ENCODE measurements at regions not wholly inside any gene's neighbourhood (a gene's known extent, or its start where the extent isn't known, plus 50 kb on each side); places are given as distances from the start of the nearest gene placed in this dataset.

- no peak for TF ChIP-seq CTCF (IDR thresholded peaks at IDR 0.05; ENCODE audit: low read depth, low read length)
- H3K9me3 ChIP-seq = no peaks in the 10 kb centered on the region
- H3K4me3 ChIP-seq (ENCODE audit: low read depth, low read length) = no peak overlapping the region
- no peak for DNase-seq
- H3K36me3 ChIP-seq = no peaks in the 10 kb centered on the region
- H3K27me3 ChIP-seq = peaks cover 8% of the 10 kb centered on the region; the same call in 1 of the 2 replicates
- H3K4me1 ChIP-seq = no peaks in the 10 kb centered on the region
These were observed 115.5 kb upstream of the ACKR3 start for GRCh38 chr2:236454076-236454475.

- no peaks in the 10 kb centered on the region; the same call in 1 of the 2 replicates for H3K27me3 ChIP-seq
- no peaks in the 10 kb centered on the region for H3K9me3 ChIP-seq
- no peak overlapping the region for H3K4me3 ChIP-seq (ENCODE audit: low read depth, low read length)
- DNase-seq = no peak
- H3K36me3 ChIP-seq = no peaks in the 10 kb centered on the region
- TF ChIP-seq CTCF (IDR thresholded peaks at IDR 0.05; ENCODE audit: low read depth, low read length) = no peak
- H3K4me1 ChIP-seq = no peaks in the 10 kb centered on the region
These were observed 110.2 kb upstream of the ACKR3 start for GRCh38 chr2:236459393-236459792.

GRCh38 chr2:236464140-236464539 lies 105.5 kb upstream of the ACKR3 start:
- Histone ChIP-seq H3K4me3 (ENCODE audit: low read depth, low read length) (no peak overlapping the region), H3K4me1 (no peaks in the 10 kb centered on the region), H3K36me3 (no peaks in the 10 kb centered on the region), H3K27me3 (no peaks in the 10 kb centered on the region; the same call in 1 of the 2 replicates), H3K9me3 (no peaks in the 10 kb centered on the region; the same call in 1 of the 2 replicates)
- DNase-seq = no peak
- no peak for TF ChIP-seq CTCF (IDR thresholded peaks at IDR 0.05; ENCODE audit: low read depth, low read length)

- Histone ChIP-seq H3K36me3 (no peaks in the 10 kb centered on the region), H3K4me3 (ENCODE audit: low read depth, low read length) (no peak overlapping the region), H3K27me3 (peaks cover 7% of the 10 kb centered on the region; the same call in 1 of the 2 replicates), H3K9me3 (no peaks in the 10 kb centered on the region), H3K4me1 (no peaks in the 10 kb centered on the region)
- no peak for TF ChIP-seq CTCF (IDR thresholded peaks at IDR 0.05; ENCODE audit: low read depth, low read length)
- DNase-seq = no peak
These were observed 96.7 kb upstream of the ACKR3 start for GRCh38 chr2:236472720-236473495.

- Histone ChIP-seq H3K4me3 (ENCODE audit: low read depth, low read length) (no peak overlapping the region), H3K9me3 (no peaks in the 10 kb centered on the region), H3K4me1 (no peaks in the 10 kb centered on the region), H3K36me3 (no peaks in the 10 kb centered on the region), H3K27me3 (peaks cover 7% of the 10 kb centered on the region; the same call in 1 of the 2 replicates)
- no peak for TF ChIP-seq CTCF (IDR thresholded peaks at IDR 0.05; ENCODE audit: low read depth, low read length)
- DNase-seq = no peak
These were observed 95.9 kb upstream of the ACKR3 start for GRCh38 chr2:236473691-236474090.

- Histone ChIP-seq H3K4me3 (ENCODE audit: low read depth, low read length) (no peak overlapping the region), H3K4me1 (no peaks in the 10 kb centered on the region), H3K27me3 (0 out of 2 replicates have a peak, but pooled peaks cover 4% of the 10 kb centered on the region), H3K36me3 (no peaks in the 10 kb centered on the region), H3K9me3 (no peaks in the 10 kb centered on the region)
- DNase-seq = no peak
- TF ChIP-seq CTCF (IDR thresholded peaks at IDR 0.05; ENCODE audit: low read depth, low read length) = no peak
These were observed 89.8 kb upstream of the ACKR3 start for GRCh38 chr2:236479814-236480213.

Measured in BE2C (cell line).